ENCODE measurements at regions not wholly inside any gene's neighbourhood (a gene's known extent, or its start where the extent isn't known, plus 50 kb on each side); places are given as distances from the start of the nearest gene placed in this dataset.

DNA sequence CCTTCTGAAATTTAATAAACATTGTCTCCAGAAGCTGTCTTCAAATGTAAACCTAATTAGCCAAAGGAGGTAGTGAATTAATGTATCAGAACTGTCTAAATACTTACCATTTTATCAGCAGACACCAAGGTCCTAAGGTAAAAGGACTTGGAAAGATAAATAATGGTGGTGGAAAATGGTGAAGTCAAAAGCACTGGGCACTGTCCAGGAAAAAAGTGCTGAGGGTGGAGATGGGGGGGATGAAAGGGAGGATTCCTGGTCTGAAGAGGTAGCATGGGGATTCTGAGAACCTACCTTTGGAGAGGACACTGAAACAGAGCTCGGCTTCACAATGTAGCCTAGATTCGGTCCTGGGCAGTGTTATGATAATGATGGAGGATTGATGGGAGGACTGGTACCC is 149.0 kb upstream of the DPH6 start:
- no peaks in the 10 kb centered on the region for H4K20me1 ChIP-seq (ENCODE audit: insufficient read depth)
- no peak overlapping the region for H3K27ac ChIP-seq (ENCODE audit: low read length)
- no peaks in the 10 kb centered on the region for H3K36me3 ChIP-seq (ENCODE audit: insufficient read depth, low read length)
- no peak overlapping the region for H3K4me3 ChIP-seq (ENCODE audit: low read length)
- no peaks in the 10 kb centered on the region for H3K27me3 ChIP-seq (ENCODE audit: insufficient read depth, low read depth, low read length)
- H2AFZ ChIP-seq (ENCODE audit: low read depth, low read length): no peak overlapping the region
- no peak overlapping the region for H3K4me2 ChIP-seq (ENCODE audit: low read length)
- no peaks in the 10 kb centered on the region for H3F3A ChIP-seq (ENCODE audit: insufficient read depth, low read length, poor library complexity, severe bottlenecking)
- H3K79me2 ChIP-seq (replicated peaks; ENCODE audit: insufficient read depth, low read length): no peaks in the 10 kb centered on the region
- H3K9me3 ChIP-seq (ENCODE audit: low read length): no peaks in the 10 kb centered on the region
- no peaks in the 10 kb centered on the region for H3K9me2 ChIP-seq (ENCODE audit: insufficient read depth, low read length)
- no peak overlapping the region for H3K9ac ChIP-seq (ENCODE audit: low read length)
- TF ChIP-seq POLR2AphosphoS5 (IDR thresholded peaks at IDR 0.05): no peak
- no peak for TF ChIP-seq TAF1 (IDR thresholded peaks at IDR 0.05; ENCODE audit: low read depth)
- TF ChIP-seq, protein P1, sequence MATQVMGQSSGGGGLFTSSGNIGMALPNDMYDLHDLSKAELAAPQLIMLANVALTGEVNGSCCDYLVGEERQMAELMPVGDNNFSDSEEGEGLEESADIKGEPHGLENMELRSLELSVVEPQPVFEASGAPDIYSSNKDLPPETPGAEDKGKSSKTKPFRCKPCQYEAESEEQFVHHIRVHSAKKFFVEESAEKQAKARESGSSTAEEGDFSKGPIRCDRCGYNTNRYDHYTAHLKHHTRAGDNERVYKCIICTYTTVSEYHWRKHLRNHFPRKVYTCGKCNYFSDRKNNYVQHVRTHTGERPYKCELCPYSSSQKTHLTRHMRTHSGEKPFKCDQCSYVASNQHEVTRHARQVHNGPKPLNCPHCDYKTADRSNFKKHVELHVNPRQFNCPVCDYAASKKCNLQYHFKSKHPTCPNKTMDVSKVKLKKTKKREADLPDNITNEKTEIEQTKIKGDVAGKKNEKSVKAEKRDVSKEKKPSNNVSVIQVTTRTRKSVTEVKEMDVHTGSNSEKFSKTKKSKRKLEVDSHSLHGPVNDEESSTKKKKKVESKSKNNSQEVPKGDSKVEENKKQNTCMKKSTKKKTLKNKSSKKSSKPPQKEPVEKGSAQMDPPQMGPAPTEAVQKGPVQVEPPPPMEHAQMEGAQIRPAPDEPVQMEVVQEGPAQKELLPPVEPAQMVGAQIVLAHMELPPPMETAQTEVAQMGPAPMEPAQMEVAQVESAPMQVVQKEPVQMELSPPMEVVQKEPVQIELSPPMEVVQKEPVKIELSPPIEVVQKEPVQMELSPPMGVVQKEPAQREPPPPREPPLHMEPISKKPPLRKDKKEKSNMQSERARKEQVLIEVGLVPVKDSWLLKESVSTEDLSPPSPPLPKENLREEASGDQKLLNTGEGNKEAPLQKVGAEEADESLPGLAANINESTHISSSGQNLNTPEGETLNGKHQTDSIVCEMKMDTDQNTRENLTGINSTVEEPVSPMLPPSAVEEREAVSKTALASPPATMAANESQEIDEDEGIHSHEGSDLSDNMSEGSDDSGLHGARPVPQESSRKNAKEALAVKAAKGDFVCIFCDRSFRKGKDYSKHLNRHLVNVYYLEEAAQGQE (IDR thresholded peaks at IDR 0.05; ENCODE audit: borderline replicate concordance): no peak
- TF ChIP-seq, protein P2, sequence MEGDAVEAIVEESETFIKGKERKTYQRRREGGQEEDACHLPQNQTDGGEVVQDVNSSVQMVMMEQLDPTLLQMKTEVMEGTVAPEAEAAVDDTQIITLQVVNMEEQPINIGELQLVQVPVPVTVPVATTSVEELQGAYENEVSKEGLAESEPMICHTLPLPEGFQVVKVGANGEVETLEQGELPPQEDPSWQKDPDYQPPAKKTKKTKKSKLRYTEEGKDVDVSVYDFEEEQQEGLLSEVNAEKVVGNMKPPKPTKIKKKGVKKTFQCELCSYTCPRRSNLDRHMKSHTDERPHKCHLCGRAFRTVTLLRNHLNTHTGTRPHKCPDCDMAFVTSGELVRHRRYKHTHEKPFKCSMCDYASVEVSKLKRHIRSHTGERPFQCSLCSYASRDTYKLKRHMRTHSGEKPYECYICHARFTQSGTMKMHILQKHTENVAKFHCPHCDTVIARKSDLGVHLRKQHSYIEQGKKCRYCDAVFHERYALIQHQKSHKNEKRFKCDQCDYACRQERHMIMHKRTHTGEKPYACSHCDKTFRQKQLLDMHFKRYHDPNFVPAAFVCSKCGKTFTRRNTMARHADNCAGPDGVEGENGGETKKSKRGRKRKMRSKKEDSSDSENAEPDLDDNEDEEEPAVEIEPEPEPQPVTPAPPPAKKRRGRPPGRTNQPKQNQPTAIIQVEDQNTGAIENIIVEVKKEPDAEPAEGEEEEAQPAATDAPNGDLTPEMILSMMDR (IDR thresholded peaks at IDR 0.05; ENCODE audit: poor library complexity, severe bottlenecking): no peak
- TF ChIP-seq EZH2 (IDR thresholded peaks at IDR 0.05; ENCODE audit: borderline replicate concordance, insufficient read depth, low read length, poor library complexity, severe bottlenecking): no peak
- no peak for TF ChIP-seq RAD21 (conservative IDR thresholded peaks at IDR 0.05)
- no peak for TF ChIP-seq SMC3 (conservative IDR thresholded peaks at IDR 0.05; ENCODE audit: poor library complexity)
- TF ChIP-seq EP300 (conservative IDR thresholded peaks at IDR 0.05; ENCODE audit: poor library complexity, severe bottlenecking): no peak
- no peak for TF ChIP-seq MXI1 (conservative IDR thresholded peaks at IDR 0.05; ENCODE audit: poor library complexity, severe bottlenecking)

DNA sequence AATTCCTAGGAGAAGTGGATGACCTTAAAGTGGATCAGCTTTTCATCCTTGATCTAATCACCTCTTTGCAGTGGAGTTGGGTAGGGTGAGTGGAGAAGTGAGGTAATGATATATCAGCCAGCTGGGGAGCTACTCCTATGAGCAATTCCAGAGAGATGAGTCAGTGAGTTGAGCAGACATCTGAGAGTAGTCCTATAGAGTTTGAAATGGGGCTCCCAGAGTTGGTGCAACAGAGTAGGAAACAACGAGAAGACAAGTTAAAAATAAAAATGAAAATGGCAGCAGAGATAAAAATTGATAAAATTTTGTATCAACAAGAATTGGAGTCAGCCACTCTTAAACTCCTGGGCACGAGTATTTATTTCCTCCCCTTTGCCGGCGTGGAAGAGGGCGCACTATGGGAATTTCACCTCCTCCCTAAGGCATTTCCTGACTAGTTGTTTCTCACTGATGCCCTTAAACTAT is 150.8 kb upstream of the DPH6 start:
- Histone ChIP-seq H2AFZ (ENCODE audit: low read depth, low read length) (no peak overlapping the region), H3K9me3 (ENCODE audit: low read length) (no peaks in the 10 kb centered on the region), H3K36me3 (ENCODE audit: insufficient read depth, low read length) (no peaks in the 10 kb centered on the region), H3K4me3 (ENCODE audit: low read length) (no peak overlapping the region), H3K9ac (ENCODE audit: low read length) (no peak overlapping the region), H3K4me2 (ENCODE audit: low read length) (no peak overlapping the region), H4K20me1 (ENCODE audit: insufficient read depth) (no peaks in the 10 kb centered on the region), H3F3A (ENCODE audit: insufficient read depth, low read length, poor library complexity, severe bottlenecking) (no peaks in the 10 kb centered on the region), H3K27ac (ENCODE audit: low read length) (no peak overlapping the region), H3K27me3 (ENCODE audit: insufficient read depth, low read depth, low read length) (no peaks in the 10 kb centered on the region), H3K79me2 (replicated peaks; ENCODE audit: insufficient read depth, low read length) (no peaks in the 10 kb centered on the region), H3K9me2 (ENCODE audit: insufficient read depth, low read length) (no peaks in the 10 kb centered on the region)
- TF ChIP-seq SMC3 (conservative IDR thresholded peaks at IDR 0.05; ENCODE audit: poor library complexity) (no peak), EP300 (conservative IDR thresholded peaks at IDR 0.05; ENCODE audit: poor library complexity, severe bottlenecking) (no peak), RAD21 (conservative IDR thresholded peaks at IDR 0.05) (no peak), EZH2 (IDR thresholded peaks at IDR 0.05; ENCODE audit: borderline replicate concordance, insufficient read depth, low read length, poor library complexity, severe bottlenecking) (no peak), TAF1 (IDR thresholded peaks at IDR 0.05; ENCODE audit: low read depth) (no peak), POLR2AphosphoS5 (IDR thresholded peaks at IDR 0.05) (no peak), MXI1 (conservative IDR thresholded peaks at IDR 0.05; ENCODE audit: poor library complexity, severe bottlenecking) (no peak)
- TF ChIP-seq, protein P1 (IDR thresholded peaks at IDR 0.05; ENCODE audit: borderline replicate concordance): no peak
- TF ChIP-seq, protein P2 (IDR thresholded peaks at IDR 0.05; ENCODE audit: poor library complexity, severe bottlenecking): no peak

Measured in neural cell (in vitro differentiated cells).